Ishikawa (cell line): ENCODE measurements at regions not wholly inside any gene's neighbourhood (a gene's known extent, or its start where the extent isn't known, plus 50 kb on each side); places are given as distances from the start of the nearest gene placed in this dataset.

Experiments used
- CEBPB ChIP-seq: IDR thresholded peaks from 2 replicates; pipeline ENCODE4 v1.6.1; 2012
- CREB1 ChIP-seq: IDR thresholded peaks from 2 replicates; pipeline ENCODE4 v1.6.1; 2012; ENCODE audit warnings: low read depth
- EGR1 ChIP-seq: IDR thresholded peaks from 2 replicates; pipeline ENCODE4 v1.6.1; 2012
- EP300 ChIP-seq: IDR thresholded peaks from 2 replicates; pipeline ENCODE4 v1.6.1; 2012; ENCODE audit warnings: borderline replicate concordance
- FOXM1 ChIP-seq: IDR thresholded peaks from 2 replicates; pipeline ENCODE4 v1.6.1; 2012; ENCODE audit warnings: low read depth, borderline replicate concordance
- MAX ChIP-seq: IDR thresholded peaks from 2 replicates; pipeline ENCODE4 v1.6.1; 2012
- NFIC ChIP-seq: IDR thresholded peaks from 2 replicates; pipeline ENCODE4 v1.6.1; 2012
- RAD21 ChIP-seq: IDR thresholded peaks from 2 replicates; pipeline ENCODE4 v1.6.1; 2012; ENCODE audit warnings: low read depth
- REST ChIP-seq: IDR thresholded peaks from 2 replicates; pipeline ENCODE4 v1.6.1; 2012; ENCODE audit warnings: low read depth, mild to moderate bottlenecking
- TAF1 ChIP-seq: IDR thresholded peaks from 2 replicates; pipeline ENCODE4 v1.6.1; 2012; ENCODE audit warnings: low read depth, mild to moderate bottlenecking
- TCF12 ChIP-seq: IDR thresholded peaks from 2 replicates; pipeline ENCODE4 v1.6.1; 2012; ENCODE audit warnings: low read depth
- TEAD4 ChIP-seq: IDR thresholded peaks from 2 replicates; pipeline ENCODE4 v1.6.1; 2012
- USF1 ChIP-seq: IDR thresholded peaks from 2 replicates; pipeline ENCODE4 v1.6.1; 2012
- YY1 ChIP-seq: IDR thresholded peaks from 2 replicates; pipeline ENCODE4 v1.6.1; 2012; ENCODE audit warnings: low read depth
- ZBTB7A ChIP-seq: IDR thresholded peaks from 2 replicates; pipeline ENCODE4 v1.6.1; 2012; ENCODE audit warnings: low read depth

- TF ChIP-seq FOXM1 (no peak), REST (no peak), NFIC (no peak), CEBPB (no peak), EGR1 (no peak)
These were observed 73.0 kb upstream of the NR3C2 start for GRCh38 chr4:148515248-148515647.

- TF ChIP-seq TCF12 (no peak), EP300 (no peak), NFIC (no peak), FOXM1 (no peak)
These were observed 72.4 kb upstream of the NR3C2 start for GRCh38 chr4:148514581-148514980.

- TF ChIP-seq FOXM1 (no peak), CEBPB (no peak), EGR1 (no peak)
These were observed 71.8 kb upstream of the NR3C2 start for GRCh38 chr4:148514041-148514440.

- TF ChIP-seq EP300, result no peak
- TF ChIP-seq CREB1, result no peak
- no peak for TF ChIP-seq YY1
- TF ChIP-seq TEAD4, result no peak
- TF ChIP-seq USF1, result no peak
- TF ChIP-seq ZBTB7A, result no peak
- TF ChIP-seq EGR1, result no peak
- no peak for TF ChIP-seq TCF12
- TF ChIP-seq REST, result no peak
- no peak for TF ChIP-seq RAD21
- TF ChIP-seq MAX, result no peak
These were observed 68.0 kb upstream of the NR3C2 start for GRCh38 chr4:148510211-148510610.

- no peak for TF ChIP-seq CREB1
- no peak for TF ChIP-seq ZBTB7A
- TF ChIP-seq TCF12, result no peak
- no peak for TF ChIP-seq EP300
- TF ChIP-seq TEAD4, result no peak
- no peak for TF ChIP-seq NFIC
- TF ChIP-seq RAD21, result no peak
- no peak for TF ChIP-seq USF1
- TF ChIP-seq FOXM1, result no peak
- TF ChIP-seq MAX, result no peak
These were observed 61.5 kb upstream of the NR3C2 start for GRCh38 chr4:148503681-148504080.

- no peak for TF ChIP-seq TCF12
- no peak for TF ChIP-seq CEBPB
- TF ChIP-seq CREB1, result no peak
- TF ChIP-seq USF1, result no peak
- TF ChIP-seq TAF1, result no peak
- TF ChIP-seq ZBTB7A, result no peak
- no peak for TF ChIP-seq REST
- TF ChIP-seq EGR1, result no peak
- TF ChIP-seq MAX, result no peak
- TF ChIP-seq YY1, result no peak
- no peak for TF ChIP-seq FOXM1
- TF ChIP-seq TEAD4, result no peak
- no peak for TF ChIP-seq EP300
- no peak for TF ChIP-seq RAD21
- no peak for TF ChIP-seq NFIC
These were observed 55.0 kb upstream of the NR3C2 start for GRCh38 chr4:148497258-148497657.
